Neutrophil (primary cell): ENCODE measurements at regions not wholly inside any gene's neighbourhood (a gene's known extent, or its start where the extent isn't known, plus 50 kb on each side); places are given as distances from the start of the nearest gene placed in this dataset.

ENCODE experiments used
- H3K27ac ChIP-seq: fragments of 200-600 bp; sonication (generic); 2 replicates; pipeline ENCODE4 v1.5.1; 2016; ENCODE audit warnings: mild to moderate bottlenecking, moderate library complexity
- H3K27me3 ChIP-seq: fragments of 200-600 bp; sonication (generic); 2 replicates; pipeline ENCODE4 v1.6.0; 2016; ENCODE audit warnings: mild to moderate bottlenecking
- H3K36me3 ChIP-seq: fragments of 200-600 bp; sonication (generic); 2 replicates; pipeline ENCODE4 v1.5.1; 2017
- H3K4me1 ChIP-seq, 2 experiments: fragments of 200-600 bp in 1 of 2; sonication (generic) in 1 of 2; 1 replicate in 1 of 2; 2 replicates in 1 of 2; pipeline versions ENCODE4 v1.5.1 to v1.6.1; 2013 to 2016; ENCODE audit warnings: low read depth in 1 of 2, low read length in 1 of 2, mild to moderate bottlenecking in 1 of 2, moderate library complexity in 1 of 2; ENCODE audit not compliant: control insufficient read depth in 1 of 2, insufficient read depth in 1 of 2
- H3K4me3 ChIP-seq, 2 experiments: fragments of 200-600 bp in 1 of 2; sonication (generic) in 1 of 2; 1 replicate in 1 of 2; 2 replicates in 1 of 2; pipeline ENCODE4 v1.5.1; 2013 to 2016; ENCODE audit warnings: low read depth in 1 of 2, low read length in 1 of 2, mild to moderate bottlenecking in 1 of 2, moderate library complexity in 1 of 2
- H3K9me3 ChIP-seq: fragments of 200-600 bp; sonication (generic); 2 replicates; pipeline ENCODE4 v1.5.1; 2016
- TF ChIP-seq, protein P1 (sequence below): fragments of 200-600 bp; sonication (generic); IDR thresholded peaks from 2 replicates; pipeline ENCODE4 v1.5.1; 2016; ENCODE audit warnings: antibody characterized with exemption

DNA sequence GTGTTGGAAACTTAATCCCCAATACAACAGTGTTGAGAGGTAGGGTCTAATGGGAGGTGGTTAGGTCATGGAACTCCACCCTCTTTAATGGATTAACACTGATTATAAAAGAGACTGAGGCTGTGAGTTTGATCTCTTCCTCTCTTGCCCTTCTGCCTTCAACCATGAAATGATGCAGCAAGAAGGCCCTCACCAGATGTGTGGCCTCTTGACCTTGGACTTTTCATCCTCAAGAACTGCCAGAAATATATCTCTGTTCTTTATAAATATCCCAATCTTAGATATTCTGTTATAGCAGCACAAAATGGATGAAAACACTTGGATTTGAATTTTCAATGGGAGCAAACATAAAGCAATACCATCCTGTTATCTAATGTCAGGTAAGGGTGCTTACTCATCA lies 67.6 kb downstream of the NMUR2 start:
- TF ChIP-seq, protein P1, sequence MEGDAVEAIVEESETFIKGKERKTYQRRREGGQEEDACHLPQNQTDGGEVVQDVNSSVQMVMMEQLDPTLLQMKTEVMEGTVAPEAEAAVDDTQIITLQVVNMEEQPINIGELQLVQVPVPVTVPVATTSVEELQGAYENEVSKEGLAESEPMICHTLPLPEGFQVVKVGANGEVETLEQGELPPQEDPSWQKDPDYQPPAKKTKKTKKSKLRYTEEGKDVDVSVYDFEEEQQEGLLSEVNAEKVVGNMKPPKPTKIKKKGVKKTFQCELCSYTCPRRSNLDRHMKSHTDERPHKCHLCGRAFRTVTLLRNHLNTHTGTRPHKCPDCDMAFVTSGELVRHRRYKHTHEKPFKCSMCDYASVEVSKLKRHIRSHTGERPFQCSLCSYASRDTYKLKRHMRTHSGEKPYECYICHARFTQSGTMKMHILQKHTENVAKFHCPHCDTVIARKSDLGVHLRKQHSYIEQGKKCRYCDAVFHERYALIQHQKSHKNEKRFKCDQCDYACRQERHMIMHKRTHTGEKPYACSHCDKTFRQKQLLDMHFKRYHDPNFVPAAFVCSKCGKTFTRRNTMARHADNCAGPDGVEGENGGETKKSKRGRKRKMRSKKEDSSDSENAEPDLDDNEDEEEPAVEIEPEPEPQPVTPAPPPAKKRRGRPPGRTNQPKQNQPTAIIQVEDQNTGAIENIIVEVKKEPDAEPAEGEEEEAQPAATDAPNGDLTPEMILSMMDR = no peak
- Histone ChIP-seq H3K4me3 (no peak overlapping the region), H3K4me1 (no peaks in the 10 kb centered on the region), H3K9me3 (no peaks in the 10 kb centered on the region), H3K36me3 (no peaks in the 10 kb centered on the region), H3K27me3 (no peaks in the 10 kb centered on the region), H3K27ac (no peak overlapping the region)

DNA sequence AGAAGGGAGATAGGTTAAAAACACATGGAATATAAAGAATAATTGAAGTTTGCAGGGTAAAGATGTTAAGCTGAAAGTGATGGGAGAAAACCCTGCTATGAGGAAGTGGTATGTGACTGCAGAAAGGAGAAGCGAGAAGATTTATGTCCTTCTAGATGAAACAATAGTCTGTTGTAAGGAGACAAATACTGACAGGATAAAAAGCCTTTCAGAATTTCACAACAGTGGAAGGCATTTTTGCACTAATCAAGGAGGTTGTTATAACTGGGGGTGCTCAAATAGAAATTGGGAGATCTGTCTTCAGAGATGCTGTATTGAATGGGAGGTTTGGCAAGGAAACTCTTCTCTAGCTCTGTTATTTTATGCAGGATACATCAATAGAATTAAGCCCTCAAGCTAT lies 69.6 kb downstream of the NMUR2 start:
- Histone ChIP-seq H3K9me3 (no peaks in the 10 kb centered on the region), H3K4me1 (no peaks in the 10 kb centered on the region), H3K4me3 (no peak overlapping the region), H3K27ac (no peak overlapping the region), H3K36me3 (no peaks in the 10 kb centered on the region), H3K27me3 (no peaks in the 10 kb centered on the region)
- TF ChIP-seq, protein P1 = no peak

DNA sequence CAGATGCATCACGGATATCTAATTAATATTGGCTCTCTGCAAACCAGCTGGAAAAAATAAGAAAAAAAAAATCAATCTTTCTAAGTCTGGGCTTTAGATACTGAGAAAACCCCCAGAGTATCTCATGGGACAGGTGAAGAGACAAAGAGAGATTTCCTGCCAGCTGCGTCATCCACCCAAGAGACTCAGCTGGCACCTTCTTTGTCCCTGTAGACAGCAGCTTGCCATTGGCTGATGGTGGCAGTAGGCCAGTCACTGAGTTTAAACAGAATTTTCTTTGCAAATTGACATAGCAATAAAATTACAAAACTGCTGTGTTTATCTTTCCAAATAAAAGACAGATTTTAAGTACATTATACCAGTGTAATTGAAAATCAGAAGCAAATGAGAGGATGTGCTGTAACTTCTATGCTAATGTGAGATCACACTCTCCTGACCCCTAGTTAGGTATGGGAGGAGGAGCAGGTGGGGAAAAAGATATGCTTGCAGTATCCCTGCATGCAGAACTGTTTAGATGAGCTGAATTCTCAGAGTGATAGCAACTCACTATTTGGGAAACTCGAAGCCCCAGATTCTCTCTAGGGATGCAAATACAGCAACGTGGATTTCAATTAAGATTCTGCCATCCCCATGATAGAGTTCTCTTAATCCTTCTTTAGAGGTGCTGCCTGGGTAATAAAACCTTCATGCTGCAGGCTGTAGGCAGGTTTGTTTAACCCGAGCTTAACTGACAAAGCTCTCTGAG lies 72.2 kb downstream of the NMUR2 start:
- Histone ChIP-seq H3K4me1 (no peaks in the 10 kb centered on the region), H3K27me3 (no peaks in the 10 kb centered on the region), H3K4me3 (no peak overlapping the region), H3K9me3 (no peaks in the 10 kb centered on the region), H3K27ac (no peak overlapping the region), H3K36me3 (no peaks in the 10 kb centered on the region)
- TF ChIP-seq, protein P1 = no peak

DNA sequence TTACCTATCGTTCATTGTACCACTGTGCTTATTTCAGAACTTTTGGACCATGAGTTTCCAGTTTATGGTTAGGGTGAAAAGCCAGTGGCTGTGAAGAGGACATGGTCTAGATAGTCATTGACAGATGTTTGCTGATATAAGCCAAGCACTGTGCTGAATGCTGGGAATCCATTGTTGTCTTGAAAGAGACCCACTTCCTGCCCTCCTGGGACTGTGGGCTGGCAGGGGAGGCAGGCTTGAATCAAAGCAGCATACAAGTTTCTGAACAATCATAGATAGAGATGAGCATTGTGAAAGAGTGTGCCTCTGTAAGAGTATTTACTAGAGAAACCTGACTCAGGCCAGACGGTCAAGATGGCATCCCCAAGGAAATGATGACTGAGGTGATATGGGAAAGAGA lies 73.4 kb downstream of the NMUR2 start:
- TF ChIP-seq, protein P1 = no peak
- Histone ChIP-seq H3K4me3 (no peak overlapping the region), H3K4me1 (no peaks in the 10 kb centered on the region), H3K9me3 (no peaks in the 10 kb centered on the region), H3K36me3 (no peaks in the 10 kb centered on the region), H3K27ac (no peak overlapping the region), H3K27me3 (no peaks in the 10 kb centered on the region)

DNA sequence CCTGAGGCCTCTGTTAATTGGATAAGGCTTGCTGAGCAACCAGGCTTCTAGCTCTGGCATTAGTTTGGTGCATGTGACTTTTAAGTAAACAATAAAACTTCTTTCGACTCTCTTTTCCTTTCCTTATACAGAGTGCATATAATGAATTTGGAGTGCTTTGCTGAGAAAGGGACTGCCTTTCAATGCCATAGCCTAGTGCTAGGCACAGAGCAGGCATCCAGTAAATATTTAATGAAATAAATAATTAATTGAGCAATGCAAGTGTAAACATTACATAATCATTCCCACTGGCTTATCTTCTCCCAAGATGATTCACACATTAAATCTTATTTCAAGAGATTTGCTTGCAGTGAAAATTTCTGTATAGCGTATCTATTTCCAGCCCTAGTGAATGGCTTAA lies 74.1 kb downstream of the NMUR2 start:
- no peaks in the 10 kb centered on the region for H3K27me3 ChIP-seq
- TF ChIP-seq, protein P1 = no peak
- H3K9me3 ChIP-seq = no peaks in the 10 kb centered on the region
- no peaks in the 10 kb centered on the region for H3K36me3 ChIP-seq
- H3K4me3 ChIP-seq = no peak overlapping the region
- H3K4me1 ChIP-seq = no peaks in the 10 kb centered on the region
- H3K27ac ChIP-seq = no peak overlapping the region
